ENCODE measurements at regions not wholly inside any gene's neighbourhood (a gene's known extent, or its start where the extent isn't known, plus 50 kb on each side); places are given as distances from the start of the nearest gene placed in this dataset.

GRCh38 chr10:61350794-61351193 is 102.4 kb downstream of the TMEM26 start:
- TF ChIP-seq, protein P1, sequence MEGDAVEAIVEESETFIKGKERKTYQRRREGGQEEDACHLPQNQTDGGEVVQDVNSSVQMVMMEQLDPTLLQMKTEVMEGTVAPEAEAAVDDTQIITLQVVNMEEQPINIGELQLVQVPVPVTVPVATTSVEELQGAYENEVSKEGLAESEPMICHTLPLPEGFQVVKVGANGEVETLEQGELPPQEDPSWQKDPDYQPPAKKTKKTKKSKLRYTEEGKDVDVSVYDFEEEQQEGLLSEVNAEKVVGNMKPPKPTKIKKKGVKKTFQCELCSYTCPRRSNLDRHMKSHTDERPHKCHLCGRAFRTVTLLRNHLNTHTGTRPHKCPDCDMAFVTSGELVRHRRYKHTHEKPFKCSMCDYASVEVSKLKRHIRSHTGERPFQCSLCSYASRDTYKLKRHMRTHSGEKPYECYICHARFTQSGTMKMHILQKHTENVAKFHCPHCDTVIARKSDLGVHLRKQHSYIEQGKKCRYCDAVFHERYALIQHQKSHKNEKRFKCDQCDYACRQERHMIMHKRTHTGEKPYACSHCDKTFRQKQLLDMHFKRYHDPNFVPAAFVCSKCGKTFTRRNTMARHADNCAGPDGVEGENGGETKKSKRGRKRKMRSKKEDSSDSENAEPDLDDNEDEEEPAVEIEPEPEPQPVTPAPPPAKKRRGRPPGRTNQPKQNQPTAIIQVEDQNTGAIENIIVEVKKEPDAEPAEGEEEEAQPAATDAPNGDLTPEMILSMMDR (CRISPR knock-in tag; IDR thresholded peaks at IDR 0.05): no peak
- TF ChIP-seq GLMP (CRISPR knock-in tag; IDR thresholded peaks at IDR 0.05; ENCODE audit: borderline replicate concordance): no peak
- TF ChIP-seq NR2F1 (CRISPR knock-in tag; IDR thresholded peaks at IDR 0.05): no peak
- TF ChIP-seq PPARG (CRISPR knock-in tag; conservative IDR thresholded peaks at IDR 0.05): no peak
- no peak for TF ChIP-seq PAX8 (CRISPR knock-in tag; IDR thresholded peaks at IDR 0.05; ENCODE audit: borderline replicate concordance)
- TF ChIP-seq ZNF768 (CRISPR knock-in tag; IDR thresholded peaks at IDR 0.05): no peak
- TF ChIP-seq, protein P2, sequence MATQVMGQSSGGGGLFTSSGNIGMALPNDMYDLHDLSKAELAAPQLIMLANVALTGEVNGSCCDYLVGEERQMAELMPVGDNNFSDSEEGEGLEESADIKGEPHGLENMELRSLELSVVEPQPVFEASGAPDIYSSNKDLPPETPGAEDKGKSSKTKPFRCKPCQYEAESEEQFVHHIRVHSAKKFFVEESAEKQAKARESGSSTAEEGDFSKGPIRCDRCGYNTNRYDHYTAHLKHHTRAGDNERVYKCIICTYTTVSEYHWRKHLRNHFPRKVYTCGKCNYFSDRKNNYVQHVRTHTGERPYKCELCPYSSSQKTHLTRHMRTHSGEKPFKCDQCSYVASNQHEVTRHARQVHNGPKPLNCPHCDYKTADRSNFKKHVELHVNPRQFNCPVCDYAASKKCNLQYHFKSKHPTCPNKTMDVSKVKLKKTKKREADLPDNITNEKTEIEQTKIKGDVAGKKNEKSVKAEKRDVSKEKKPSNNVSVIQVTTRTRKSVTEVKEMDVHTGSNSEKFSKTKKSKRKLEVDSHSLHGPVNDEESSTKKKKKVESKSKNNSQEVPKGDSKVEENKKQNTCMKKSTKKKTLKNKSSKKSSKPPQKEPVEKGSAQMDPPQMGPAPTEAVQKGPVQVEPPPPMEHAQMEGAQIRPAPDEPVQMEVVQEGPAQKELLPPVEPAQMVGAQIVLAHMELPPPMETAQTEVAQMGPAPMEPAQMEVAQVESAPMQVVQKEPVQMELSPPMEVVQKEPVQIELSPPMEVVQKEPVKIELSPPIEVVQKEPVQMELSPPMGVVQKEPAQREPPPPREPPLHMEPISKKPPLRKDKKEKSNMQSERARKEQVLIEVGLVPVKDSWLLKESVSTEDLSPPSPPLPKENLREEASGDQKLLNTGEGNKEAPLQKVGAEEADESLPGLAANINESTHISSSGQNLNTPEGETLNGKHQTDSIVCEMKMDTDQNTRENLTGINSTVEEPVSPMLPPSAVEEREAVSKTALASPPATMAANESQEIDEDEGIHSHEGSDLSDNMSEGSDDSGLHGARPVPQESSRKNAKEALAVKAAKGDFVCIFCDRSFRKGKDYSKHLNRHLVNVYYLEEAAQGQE (IDR thresholded peaks at IDR 0.05; ENCODE audit: borderline replicate concordance in 1 of 2, low read depth in 1 of 2, low read length in 2 of 2): no peak
- no peak for TF ChIP-seq ZNF280D (CRISPR knock-in tag; IDR thresholded peaks at IDR 0.05)
- TF ChIP-seq STAT6 (CRISPR knock-in tag; IDR thresholded peaks at IDR 0.05; ENCODE audit: borderline replicate concordance): no peak
- no peak for TF ChIP-seq CEBPB (IDR thresholded peaks at IDR 0.05; ENCODE audit: borderline replicate concordance, low read depth, low read length)
